ENCODE measurements at regions not wholly inside any gene's neighbourhood (a gene's known extent, or its start where the extent isn't known, plus 50 kb on each side); places are given as distances from the start of the nearest gene placed in this dataset.

DNA sequence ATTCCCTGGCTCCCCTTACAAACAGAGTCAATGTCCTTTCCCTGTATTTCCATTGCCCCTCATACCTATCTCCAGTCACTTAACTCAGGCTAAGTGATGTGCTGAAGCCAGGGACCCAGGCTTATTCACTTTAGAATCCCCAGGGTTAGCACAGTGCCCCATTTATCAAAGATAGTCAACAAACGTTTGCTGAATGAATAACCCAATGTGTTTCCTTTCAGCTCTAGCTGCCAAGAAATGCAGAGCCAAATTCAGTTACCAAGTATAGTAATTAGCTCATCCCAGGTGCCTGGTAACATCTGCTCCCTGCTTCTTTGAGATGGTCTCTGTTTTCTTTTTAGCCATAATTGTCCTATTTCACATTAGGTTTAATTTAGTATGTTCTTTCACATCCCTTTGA lies 189.5 kb downstream of the PHLDA1 start:
- TF ChIP-seq, protein P1, sequence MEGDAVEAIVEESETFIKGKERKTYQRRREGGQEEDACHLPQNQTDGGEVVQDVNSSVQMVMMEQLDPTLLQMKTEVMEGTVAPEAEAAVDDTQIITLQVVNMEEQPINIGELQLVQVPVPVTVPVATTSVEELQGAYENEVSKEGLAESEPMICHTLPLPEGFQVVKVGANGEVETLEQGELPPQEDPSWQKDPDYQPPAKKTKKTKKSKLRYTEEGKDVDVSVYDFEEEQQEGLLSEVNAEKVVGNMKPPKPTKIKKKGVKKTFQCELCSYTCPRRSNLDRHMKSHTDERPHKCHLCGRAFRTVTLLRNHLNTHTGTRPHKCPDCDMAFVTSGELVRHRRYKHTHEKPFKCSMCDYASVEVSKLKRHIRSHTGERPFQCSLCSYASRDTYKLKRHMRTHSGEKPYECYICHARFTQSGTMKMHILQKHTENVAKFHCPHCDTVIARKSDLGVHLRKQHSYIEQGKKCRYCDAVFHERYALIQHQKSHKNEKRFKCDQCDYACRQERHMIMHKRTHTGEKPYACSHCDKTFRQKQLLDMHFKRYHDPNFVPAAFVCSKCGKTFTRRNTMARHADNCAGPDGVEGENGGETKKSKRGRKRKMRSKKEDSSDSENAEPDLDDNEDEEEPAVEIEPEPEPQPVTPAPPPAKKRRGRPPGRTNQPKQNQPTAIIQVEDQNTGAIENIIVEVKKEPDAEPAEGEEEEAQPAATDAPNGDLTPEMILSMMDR (IDR thresholded peaks at IDR 0.05), result no peak
- no peak for TF ChIP-seq POLR2AphosphoS5 (IDR thresholded peaks at IDR 0.05)

All from breast epithelium (tissue), 3 donors.